ENCODE measurements at regions not wholly inside any gene's neighbourhood (a gene's known extent, or its start where the extent isn't known, plus 50 kb on each side); places are given as distances from the start of the nearest gene placed in this dataset.

GRCh38 chr13:62139597-62139996, 723.9 kb upstream of the PCDH20 start:
- H3K4me3 ChIP-seq (ENCODE audit: insufficient read depth, low read length, poor library complexity, severe bottlenecking): no peak overlapping the region
- no peaks in the 10 kb centered on the region for H3F3A ChIP-seq (ENCODE audit: insufficient read depth)
- H3K27ac ChIP-seq (ENCODE audit: low read depth, low read length): no peak overlapping the region
- H3K9me2 ChIP-seq (replicated peaks; ENCODE audit: insufficient read depth, low read length): no peaks in the 10 kb centered on the region
- H3K27me3 ChIP-seq (ENCODE audit: low read length): no peaks in the 10 kb centered on the region
- no peak overlapping the region for H3K9ac ChIP-seq (ENCODE audit: low read length)
- peaks cover 6% of the 10 kb centered on the region; the same call in 1 of the 2 replicates for H3K36me3 ChIP-seq (ENCODE audit: low read length)
- TF ChIP-seq EZH2phosphoT487 (conservative IDR thresholded peaks at IDR 0.05; ENCODE audit: low read length) (no peak), CTCF (IDR thresholded peaks at IDR 0.05; ENCODE audit: insufficient read depth, low read length, poor library complexity, severe bottlenecking) (no peak)
- no peaks in the 10 kb centered on the region for H4K20me1 ChIP-seq (ENCODE audit: low read depth, low read length)
- H3K9me3 ChIP-seq (ENCODE audit: insufficient read depth, low read length): peaks cover 37% of the 10 kb centered on the region; the same call in 1 of the 2 replicates
- no peak overlapping the region for H2AFZ ChIP-seq (ENCODE audit: low read depth, low read length, severe bottlenecking)
- no peak overlapping the region for H3K4me2 ChIP-seq (ENCODE audit: low read depth, low read length, poor library complexity, severe bottlenecking)
- no peaks in the 10 kb centered on the region for H3K79me2 ChIP-seq (ENCODE audit: insufficient read depth, low read length)

GRCh38 chr13:62137629-62138405, 722.2 kb upstream of the PCDH20 start:
- Histone ChIP-seq H3K36me3 (ENCODE audit: low read length) (no peaks in the 10 kb centered on the region; the same call in 1 of the 2 replicates), H3K79me2 (ENCODE audit: insufficient read depth, low read length) (no peaks in the 10 kb centered on the region), H4K20me1 (ENCODE audit: low read depth, low read length) (no peaks in the 10 kb centered on the region), H3F3A (ENCODE audit: insufficient read depth) (no peaks in the 10 kb centered on the region), H3K9me3 (ENCODE audit: insufficient read depth, low read length) (peaks cover 36% of the 10 kb centered on the region; the same call in 1 of the 2 replicates), H2AFZ (ENCODE audit: low read depth, low read length, severe bottlenecking) (no peak overlapping the region), H3K9ac (ENCODE audit: low read length) (no peak overlapping the region), H3K27ac (ENCODE audit: low read depth, low read length) (no peak overlapping the region), H3K9me2 (replicated peaks; ENCODE audit: insufficient read depth, low read length) (no peaks in the 10 kb centered on the region), H3K4me3 (ENCODE audit: insufficient read depth, low read length, poor library complexity, severe bottlenecking) (no peak overlapping the region), H3K4me2 (ENCODE audit: low read depth, low read length, poor library complexity, severe bottlenecking) (no peak overlapping the region), H3K27me3 (ENCODE audit: low read length) (no peaks in the 10 kb centered on the region)
- TF ChIP-seq EZH2phosphoT487 (conservative IDR thresholded peaks at IDR 0.05; ENCODE audit: low read length) (no peak), CTCF (IDR thresholded peaks at IDR 0.05; ENCODE audit: insufficient read depth, low read length, poor library complexity, severe bottlenecking) (no peak)

- Histone ChIP-seq H3K4me3 (ENCODE audit: insufficient read depth, low read length, poor library complexity, severe bottlenecking) (no peak overlapping the region), H3K9me3 (ENCODE audit: insufficient read depth, low read length) (no peaks in the 10 kb centered on the region; the same call in 1 of the 2 replicates), H3K36me3 (ENCODE audit: low read length) (no peaks in the 10 kb centered on the region), H3K27ac (ENCODE audit: low read depth, low read length) (no peak overlapping the region), H4K20me1 (ENCODE audit: low read depth, low read length) (no peaks in the 10 kb centered on the region), H3F3A (ENCODE audit: insufficient read depth) (no peaks in the 10 kb centered on the region), H3K9ac (ENCODE audit: low read length) (no peak overlapping the region), H3K9me2 (replicated peaks; ENCODE audit: insufficient read depth, low read length) (no peaks in the 10 kb centered on the region), H3K4me2 (ENCODE audit: low read depth, low read length, poor library complexity, severe bottlenecking) (no peak overlapping the region), H3K79me2 (ENCODE audit: insufficient read depth, low read length) (no peaks in the 10 kb centered on the region), H2AFZ (ENCODE audit: low read depth, low read length, severe bottlenecking) (no peak overlapping the region), H3K27me3 (ENCODE audit: low read length) (no peaks in the 10 kb centered on the region)
- TF ChIP-seq CTCF (IDR thresholded peaks at IDR 0.05; ENCODE audit: insufficient read depth, low read length, poor library complexity, severe bottlenecking) (no peak), EZH2phosphoT487 (conservative IDR thresholded peaks at IDR 0.05; ENCODE audit: low read length) (no peak)
These were observed 716.0 kb upstream of the PCDH20 start for GRCh38 chr13:62131604-62132003.

All from SU-DHL-6 (cell line).